Activated CD8-positive, alpha-beta memory T cell treated with anti-CD3 and anti-CD28 coated beads for 36 hours (primary cell): ENCODE measurements at regions not wholly inside any gene's neighbourhood (a gene's known extent, or its start where the extent isn't known, plus 50 kb on each side); places are given as distances from the start of the nearest gene placed in this dataset.

Source experiments
- CTCF ChIA-PET: fragments of 350-600 bp; sonication (Branson Sonifier 250); formaldehyde crosslinking; loops from one replicate; lab custom pipeline; 2021; ENCODE audit warnings: antibody characterized with exemption; lab: Charles Lee
- POLR2A ChIA-PET: fragments of 350-600 bp; sonication (Branson Sonifier 250); formaldehyde crosslinking; loops from one replicate; lab custom pipeline; 2021; ENCODE audit warnings: antibody characterized with exemption; lab: Charles Lee

DNA sequence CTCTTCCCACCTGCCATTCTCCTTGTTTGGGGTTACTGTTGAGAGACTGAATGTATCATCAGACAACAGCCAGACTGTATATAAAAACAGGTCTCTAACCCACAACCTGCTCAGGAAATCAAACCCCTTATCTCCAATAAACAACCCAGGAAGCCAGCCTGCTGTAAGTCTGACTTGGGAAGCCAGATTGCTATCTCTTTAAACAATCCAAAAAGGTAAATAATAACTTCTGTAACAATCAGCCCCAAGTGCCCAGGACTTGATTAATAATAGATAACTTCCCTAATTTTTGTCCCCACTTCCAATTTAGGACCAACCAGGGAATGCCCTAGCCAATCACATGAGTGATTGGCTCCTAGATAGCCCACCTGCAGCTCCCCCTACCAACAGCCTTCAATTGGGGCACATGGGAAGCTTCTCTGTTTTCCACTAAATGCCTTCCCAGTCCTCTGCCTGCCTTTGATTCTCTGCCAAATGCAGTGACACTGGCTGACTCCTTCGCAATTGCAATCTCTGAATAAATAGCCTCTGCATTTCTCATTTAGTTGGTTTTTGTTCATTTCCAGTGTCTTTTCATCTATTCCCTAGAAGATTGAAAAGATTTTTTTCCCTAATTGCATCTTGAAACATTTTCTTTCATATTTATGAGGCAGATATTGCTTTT is 117.1 kb upstream of the TAB2 start:
- POLR2A ChIA-PET, result no interaction called here

DNA sequence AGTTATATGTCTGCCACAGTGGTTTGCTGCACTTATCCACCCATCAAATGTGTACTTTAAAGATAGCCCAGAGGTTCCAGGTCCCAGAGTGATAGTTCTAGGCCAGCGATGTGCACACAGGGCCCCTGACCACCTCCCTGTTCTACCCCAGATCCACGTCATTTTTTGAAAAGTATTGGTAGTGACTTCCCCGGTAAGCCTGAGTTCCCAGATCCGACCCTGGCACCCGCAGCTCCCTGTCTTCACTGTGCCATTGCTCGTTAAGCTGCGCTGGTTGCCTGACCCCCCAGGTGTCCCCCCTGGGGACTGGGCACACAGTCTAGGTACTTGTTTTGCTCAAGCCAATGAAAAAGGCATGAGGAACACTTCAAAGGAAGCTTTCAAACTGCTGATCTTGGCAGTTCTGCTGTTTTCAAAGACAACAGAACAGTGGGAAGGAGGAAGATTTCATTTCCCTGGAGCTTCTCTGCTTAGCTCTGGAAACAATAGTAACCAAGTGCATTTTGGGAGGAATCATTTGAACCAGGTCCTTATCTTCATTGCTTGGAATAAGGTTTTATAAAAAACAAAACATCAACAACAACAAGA is 116.3 kb upstream of the TAB2 start:
- CTCF ChIA-PET, result no interaction called here
- POLR2A ChIA-PET, result no interaction called here

More for the DNA sequence above, 117.1 kb upstream of the TAB2 start:
- CTCF ChIA-PET, result no interaction called here

DNA sequence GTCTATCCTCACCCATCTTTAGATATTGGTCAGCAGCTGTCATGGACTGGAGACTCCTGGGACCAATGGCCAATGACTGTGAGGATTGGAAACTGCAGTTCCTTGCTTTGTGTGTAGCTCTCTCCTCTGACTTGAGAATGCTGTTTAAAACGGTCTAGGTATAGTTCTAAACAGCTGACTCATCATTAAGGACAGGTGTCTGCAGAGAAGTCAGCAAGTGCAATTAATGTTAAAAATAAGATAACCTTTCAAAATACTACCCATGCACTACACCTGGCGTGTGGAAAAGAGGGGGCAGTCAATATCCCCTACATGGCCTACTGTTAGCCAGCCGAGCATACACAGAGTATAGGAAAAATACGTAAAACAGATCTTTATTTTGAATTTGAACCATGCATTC is 115.4 kb upstream of the TAB2 start:
- CTCF ChIA-PET, result no interaction called here
- POLR2A ChIA-PET, result no interaction called here

DNA sequence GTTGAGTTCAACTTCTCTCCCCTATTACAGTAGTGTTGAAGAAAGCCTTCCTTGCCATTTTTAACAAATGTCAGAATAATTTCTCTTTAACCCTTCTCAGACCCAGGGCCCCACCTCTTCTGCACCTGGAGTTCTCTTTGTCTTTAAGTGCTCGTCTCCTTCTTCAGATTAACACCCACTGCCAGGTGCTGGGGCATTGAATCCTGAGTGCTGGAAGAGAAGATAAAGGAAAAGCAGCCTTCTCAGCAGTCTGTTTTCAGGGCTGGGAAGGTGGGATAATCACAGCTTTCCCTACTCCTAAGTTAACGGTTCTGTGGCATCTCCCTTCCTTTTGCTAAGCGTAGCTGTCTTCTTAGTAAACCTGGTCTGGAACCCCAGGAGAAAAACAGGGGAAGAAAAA is 114.6 kb upstream of the TAB2 start:
- CTCF ChIA-PET, result no interaction called here
- POLR2A ChIA-PET, result no interaction called here

DNA sequence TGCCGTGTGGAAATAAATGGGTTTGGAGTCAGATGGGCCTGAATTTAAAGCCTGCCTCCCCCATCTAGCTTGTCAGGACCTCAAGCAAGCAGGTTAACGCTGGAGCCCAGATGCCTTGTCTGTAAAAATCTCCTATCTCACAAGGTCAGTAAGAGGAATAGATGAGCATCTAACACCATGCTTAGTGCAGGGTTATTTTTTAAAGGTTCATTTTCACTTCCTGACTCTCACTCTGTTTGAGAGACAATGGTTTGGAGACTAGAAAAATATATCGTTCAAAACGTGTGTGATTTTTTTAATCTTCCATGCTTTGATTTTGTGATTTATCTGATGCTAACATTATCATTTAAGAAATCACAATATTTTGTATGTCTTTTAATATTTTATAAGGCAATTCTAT is 114.0 kb upstream of the TAB2 start:
- ChIA-PET POLR2A (no interaction called here), CTCF (no interaction called here)

DNA sequence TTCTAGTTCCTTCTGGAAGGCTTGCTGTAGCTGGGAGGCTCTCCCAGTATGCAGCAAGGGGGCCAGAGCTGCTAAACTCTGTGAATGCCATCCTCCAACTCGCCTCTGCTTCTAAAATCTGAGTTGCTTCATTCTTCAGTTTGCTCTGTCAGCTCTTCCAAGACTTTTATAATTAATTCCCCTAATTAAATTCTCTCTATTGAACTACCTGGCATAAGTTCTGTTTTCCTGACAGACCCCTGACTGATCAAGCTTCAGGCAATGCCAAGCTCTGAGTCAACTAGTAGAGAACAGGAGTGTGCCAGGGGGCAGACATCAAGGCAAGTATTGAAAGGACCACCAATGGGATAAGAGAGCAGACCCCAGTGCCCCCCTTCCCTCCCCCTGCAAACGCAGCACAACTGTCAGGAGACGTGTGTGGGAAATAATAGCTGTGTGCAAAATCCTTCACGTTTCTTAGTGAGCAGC is 109.3 kb upstream of the TAB2 start:
- POLR2A ChIA-PET, result no interaction called here
- CTCF ChIA-PET, result interaction anchor here (1.5 kb wide), 1 partner anchor 19 kb away, joined by 4 read pairs; no protein-coding TSS in a partner anchor

DNA sequence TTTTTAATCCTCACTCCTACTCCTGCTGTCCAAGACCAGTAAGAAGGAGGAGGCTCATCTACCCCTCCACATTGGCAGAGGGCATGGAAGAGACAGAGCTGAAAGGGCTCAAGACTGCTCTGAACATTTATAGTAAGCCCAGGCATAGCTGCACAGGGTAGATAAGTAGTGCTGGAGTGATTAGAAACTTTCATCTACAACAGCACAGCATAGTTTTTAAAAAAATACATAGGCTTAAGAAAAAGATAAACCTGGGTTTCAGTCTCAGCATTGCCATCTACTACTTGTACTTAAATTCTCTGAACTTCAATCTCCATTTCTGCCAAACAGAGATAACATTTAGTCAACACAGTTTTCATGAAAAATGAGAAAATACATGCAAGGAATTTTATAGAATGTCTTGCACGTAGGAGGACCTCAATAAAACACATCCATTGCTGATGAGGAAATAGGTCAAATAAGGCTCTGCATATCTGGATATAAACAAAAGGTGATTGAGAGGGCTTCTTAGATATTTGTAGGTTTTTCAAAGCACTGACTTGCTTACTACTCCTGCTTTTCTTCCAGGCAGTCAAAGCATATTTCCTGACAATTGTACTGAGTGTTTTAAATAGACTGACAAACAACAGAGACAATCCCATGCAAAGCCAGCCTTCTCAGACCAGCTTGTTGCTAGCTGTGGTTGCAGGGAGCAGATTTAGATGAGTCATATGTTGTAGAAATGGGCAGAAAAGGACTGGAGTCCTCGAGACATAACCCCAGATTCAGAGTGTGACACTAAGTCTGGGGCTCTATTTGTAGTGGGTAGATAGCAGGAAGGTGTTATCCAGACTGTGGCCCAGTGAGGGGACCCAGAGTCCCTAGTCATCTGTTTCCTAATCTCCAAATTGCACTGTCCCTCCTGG is 107.4 kb upstream of the TAB2 start:
- ChIA-PET POLR2A (no interaction called here), CTCF (interaction anchor here (2.0 kb wide), 1 partner anchor 128 kb away, joined by 5 read pairs; no protein-coding TSS in a partner anchor)

DNA sequence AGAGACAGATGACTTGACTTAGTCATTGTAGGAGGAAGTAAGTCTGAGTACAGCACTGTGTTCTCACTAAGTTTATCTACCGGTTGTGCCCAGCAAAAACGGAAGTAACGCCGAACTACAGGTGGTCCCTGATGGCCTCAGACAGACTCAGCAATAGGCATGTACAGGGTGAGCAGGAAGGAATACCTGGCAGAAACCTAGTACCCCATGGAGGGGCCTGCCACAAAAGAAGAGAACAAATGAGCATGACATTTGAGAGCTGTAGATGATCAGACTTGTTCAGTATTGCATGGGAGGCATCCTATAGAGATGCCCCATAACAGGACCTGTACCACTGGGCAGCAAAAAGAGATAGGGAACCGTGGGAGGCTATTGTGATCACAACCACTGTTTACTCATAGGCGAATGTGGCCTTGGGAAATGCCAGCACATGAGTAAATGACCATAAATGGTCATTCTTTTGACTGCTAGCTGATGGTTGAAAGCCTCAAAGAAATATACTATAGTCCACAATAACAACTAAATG is 106.4 kb upstream of the TAB2 start:
- POLR2A ChIA-PET, result interaction anchor here (0.8 to 2.7 kb wide), 4 partner anchors 40 to 179 kb away, joined by 3 to 20 read pairs (median 6); partner anchors contain the start of gene TAB2
- CTCF ChIA-PET, result interaction anchor here (1.2 to 2.0 kb wide), 3 partner anchors 22 to 129 kb away, joined by 3 to 5 read pairs (median 4); no protein-coding TSS in a partner anchor

DNA sequence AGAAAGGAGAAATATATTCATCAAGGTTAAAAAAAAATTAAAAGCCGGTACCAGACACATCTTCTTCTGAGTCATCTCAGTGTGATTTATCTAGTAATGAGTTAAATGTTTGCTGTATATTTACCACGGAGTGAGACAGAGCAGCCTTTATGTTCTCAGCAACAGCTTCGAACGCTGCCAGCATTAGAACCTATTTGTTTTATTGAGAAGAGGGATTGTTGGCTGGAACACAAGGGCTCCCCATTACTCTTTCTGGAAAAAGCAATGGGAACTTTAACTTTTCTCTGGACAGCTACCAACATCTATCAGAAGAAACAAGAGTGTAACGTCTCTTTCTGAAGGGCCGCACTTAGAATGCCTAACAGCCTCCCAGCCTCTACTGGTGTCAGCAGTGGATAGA is 105.3 kb upstream of the TAB2 start:
- POLR2A ChIA-PET, result interaction anchor here (1.1 to 2.7 kb wide), 4 partner anchors 59 to 181 kb away, joined by 5 to 20 read pairs (median 6); partner anchors contain the start of gene TAB2

DNA sequence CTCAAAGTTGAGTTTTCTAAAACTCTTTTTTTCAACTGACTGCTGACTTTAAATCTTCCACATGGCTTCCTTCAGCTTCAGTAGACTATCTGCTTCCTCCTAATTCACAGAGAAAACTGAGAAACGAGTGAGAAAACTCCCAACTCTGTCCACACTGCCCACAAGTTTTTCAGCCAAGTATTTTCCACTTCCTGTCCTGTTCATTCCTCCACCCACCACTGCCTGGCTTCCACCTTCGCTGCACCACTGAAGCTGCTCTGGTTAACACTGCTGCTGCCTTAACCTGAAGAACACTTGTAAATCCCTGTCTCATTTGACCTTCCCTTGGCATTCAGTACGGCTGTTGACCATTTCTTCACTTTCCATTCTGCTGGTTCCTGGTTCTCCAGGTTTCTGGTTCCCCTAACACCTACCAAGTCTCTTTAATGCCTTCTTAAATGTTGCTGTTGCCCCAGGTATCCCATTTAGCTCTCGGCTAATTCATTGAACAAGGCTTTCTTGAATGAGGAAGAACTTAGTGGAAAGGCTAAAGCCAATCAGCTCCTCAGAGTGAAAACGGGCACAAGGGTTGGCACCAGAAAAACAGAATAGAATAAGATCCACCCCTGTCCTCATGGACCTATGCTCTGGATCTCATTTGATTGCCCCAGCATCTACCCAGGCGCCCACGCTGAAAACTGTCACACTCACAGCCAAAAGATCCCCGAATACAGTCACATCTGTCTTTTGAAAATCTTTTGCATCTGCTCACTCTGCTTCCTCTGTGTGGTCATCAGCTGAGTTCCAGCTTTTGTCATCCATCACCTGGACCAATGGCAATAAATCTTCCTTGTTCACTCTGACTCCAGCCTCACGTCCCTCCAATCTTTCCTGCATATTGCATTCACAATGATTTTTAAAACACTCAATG is 104.4 kb upstream of the TAB2 start:
- POLR2A ChIA-PET, result interaction anchor here (0.8 to 2.7 kb wide), 7 partner anchors 18 to 181 kb away, joined by 3 to 20 read pairs (median 5); partner anchors contain the start of gene TAB2
- CTCF ChIA-PET, result interaction anchor here (1.1 to 1.3 kb wide), 3 partner anchors 25 to 65 kb away, joined by 3 to 4 read pairs (median 3); no protein-coding TSS in a partner anchor

More for the DNA sequence above, 105.3 kb upstream of the TAB2 start:
- CTCF ChIA-PET, result interaction anchor here (0.9 to 1.4 kb wide), 5 partner anchors 24 to 127 kb away, joined by 3 to 4 read pairs (median 3); no protein-coding TSS in a partner anchor

DNA sequence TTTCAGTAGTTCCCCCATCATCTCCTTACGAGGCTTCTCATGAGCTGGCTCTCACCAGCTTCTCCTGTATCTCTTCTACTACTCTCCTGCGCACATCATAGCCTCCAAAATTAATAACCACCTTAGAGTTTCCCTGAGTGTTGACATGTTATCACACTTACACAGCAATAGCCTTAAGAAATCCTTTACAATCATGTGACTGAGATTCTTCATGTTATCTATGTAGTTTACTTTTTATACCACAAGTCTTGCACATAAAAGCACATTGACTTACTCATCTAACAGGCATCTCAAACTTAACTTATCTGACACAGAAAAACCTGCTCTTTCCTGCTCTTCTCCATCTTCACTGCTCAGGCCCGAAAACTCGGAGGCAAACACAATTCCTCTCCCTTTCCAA is 103.7 kb upstream of the TAB2 start:
- ChIA-PET POLR2A (interaction anchor here (0.9 to 2.7 kb wide), 5 partner anchors 19 to 119 kb away, joined by 4 to 20 read pairs (median 5); partner anchors contain the start of gene TAB2), CTCF (interaction anchor here (1.3 kb wide), 1 partner anchor 63 kb away, joined by 3 read pairs; no protein-coding TSS in a partner anchor)

DNA sequence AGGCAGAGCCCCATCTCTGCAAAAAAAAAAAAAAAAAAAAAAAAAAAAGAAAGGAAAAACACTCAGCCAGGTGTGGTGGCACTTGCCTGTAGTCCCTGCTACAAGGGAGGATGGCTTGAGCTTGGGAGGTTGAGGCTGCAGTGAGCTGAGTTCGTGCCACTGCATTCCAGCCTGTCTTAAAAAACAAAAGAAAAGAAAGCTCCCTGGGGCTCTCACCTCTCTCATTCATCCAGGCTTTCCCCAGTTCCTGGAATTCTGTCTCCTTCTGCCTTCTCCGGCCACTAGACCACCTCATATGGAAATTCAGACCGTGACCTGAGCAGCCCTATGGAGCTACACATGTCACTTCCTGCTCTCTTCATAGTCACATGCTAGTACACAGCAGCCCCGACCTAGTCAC is 101.1 kb upstream of the TAB2 start:
- CTCF ChIA-PET, result interaction anchor here (1.6 kb wide), 1 partner anchor 21 kb away, joined by 4 read pairs; no protein-coding TSS in a partner anchor
- POLR2A ChIA-PET, result no interaction called here

DNA sequence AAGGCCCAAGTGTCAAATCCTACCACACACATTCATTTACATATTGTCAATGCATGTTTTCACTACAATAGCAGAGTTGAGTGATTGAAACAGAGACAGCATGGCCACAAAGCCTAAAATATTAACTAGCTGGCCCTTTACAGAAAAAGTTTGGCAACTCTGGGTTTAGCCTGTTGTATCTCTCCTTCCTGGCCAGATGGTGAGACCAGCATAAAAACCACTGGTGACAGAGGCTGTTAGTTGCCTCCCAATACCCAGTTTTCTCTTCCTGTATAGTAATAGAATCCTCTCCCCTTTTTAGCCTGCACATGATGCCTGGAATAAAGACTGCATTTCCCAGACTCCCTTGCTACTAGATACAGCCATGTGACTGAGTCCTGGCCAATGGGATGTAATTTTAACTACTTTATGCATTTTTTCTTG is 100.0 kb upstream of the TAB2 start:
- ChIA-PET CTCF (no interaction called here), POLR2A (interaction anchor here (0.9 kb wide), 1 partner anchor 67 kb away, joined by 3 read pairs; no protein-coding TSS in a partner anchor)

DNA sequence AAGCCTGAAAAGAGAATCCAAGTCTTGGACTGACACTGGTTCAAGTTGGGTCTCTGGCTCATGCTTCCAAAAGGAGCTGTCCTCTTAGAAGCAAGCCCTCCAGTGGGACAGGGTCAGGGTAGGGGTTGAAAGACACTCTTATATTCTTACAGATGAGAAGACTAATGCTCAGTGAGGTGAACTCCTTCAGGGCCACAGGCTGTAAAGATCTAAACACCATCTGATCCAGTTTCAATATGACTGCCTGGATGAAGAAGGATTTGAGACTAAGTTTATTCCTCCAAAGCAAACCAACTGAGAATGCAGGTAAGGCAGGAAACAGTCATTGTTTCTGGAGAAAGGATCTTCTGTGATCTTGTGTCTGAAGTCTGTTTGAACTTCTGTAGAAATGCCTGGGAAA is 99.0 kb upstream of the TAB2 start:
- POLR2A ChIA-PET, result interaction anchor here (0.6 to 1.5 kb wide), 2 partner anchors 108 to 133 kb away, joined by 3 read pairs; no protein-coding TSS in a partner anchor
- CTCF ChIA-PET, result no interaction called here

DNA sequence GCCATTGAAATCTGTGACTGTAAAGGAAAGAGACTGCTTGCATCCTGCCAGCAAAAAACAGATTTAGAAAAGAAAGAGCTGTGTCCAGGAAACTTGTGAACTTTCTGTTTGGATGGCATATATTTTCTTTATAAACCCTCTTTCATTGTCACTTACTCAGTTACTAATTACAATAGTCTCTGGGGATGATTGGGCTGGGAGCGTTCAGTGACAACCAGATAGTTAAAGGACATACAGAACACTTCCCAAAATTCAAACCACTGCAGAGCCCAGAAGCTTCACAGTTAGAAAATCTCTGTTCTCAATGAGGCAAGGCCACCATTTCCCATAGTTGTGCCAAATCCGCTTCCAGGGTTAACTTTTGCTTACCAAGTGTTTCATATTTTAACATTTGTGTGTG is 98.6 kb upstream of the TAB2 start:
- ChIA-PET POLR2A (interaction anchor here (0.6 to 1.5 kb wide), 2 partner anchors 108 to 133 kb away, joined by 3 read pairs; no protein-coding TSS in a partner anchor), CTCF (interaction anchor here (0.6 kb wide), 1 partner anchor 105 kb away, joined by 3 read pairs; no protein-coding TSS in a partner anchor)

DNA sequence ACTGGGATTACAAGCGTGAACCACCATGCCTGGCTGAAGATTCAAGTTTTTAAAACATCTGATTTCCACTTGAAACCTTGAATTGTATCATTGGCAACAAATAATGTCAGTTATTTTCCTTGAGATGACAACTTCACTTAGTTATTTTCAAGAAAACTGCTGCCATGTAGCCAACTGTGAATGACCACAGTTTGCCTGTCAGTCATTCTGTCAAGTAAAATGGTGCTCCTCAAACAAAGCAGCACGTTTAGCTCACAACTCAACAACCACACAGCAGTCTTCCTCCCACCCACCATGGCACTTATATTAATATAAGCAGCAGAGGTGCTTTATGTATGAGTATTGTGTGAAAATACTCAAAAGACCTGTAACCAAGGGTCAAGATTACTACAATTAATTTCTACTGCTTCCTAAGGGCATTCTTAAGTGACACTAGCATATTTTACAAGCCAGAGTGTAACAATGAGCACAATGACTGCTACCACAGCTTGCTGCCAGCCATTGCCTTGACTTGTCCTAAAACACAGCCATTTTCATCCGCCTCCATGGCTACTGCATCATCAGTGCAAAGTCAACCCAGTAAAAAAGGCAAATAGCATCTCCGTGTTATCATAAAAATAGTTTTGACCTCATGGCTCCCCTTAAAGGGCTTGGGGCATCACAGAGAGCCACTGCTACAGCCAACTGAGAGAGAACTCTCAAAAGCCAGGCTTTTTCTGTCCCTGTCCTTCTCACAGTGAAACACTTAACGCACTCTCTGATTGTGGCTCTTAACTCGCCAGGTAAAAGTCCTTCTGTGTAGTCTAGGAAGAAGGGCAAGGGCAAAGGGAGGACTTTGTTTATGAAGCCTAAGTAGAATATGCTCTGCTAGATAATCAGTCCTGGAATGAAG is 96.4 kb upstream of the TAB2 start:
- ChIA-PET CTCF (interaction anchor here (0.6 kb wide), 1 partner anchor 85 kb away, joined by 3 read pairs; no protein-coding TSS in a partner anchor), POLR2A (no interaction called here)

DNA sequence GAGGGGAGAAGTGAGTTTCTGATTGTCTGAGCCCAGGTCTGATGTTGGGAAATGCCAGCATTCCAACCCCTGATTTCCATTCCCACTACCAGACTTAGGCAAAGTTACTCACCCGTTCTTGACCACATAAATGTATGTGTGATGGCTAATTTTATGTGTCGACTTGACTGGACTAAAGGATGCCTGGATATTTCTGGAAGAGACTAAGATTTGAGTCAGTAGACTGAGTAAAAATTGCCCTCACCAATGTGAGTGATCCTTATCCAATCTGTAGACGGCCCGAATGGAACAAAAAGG is 95.8 kb upstream of the TAB2 start:
- ChIA-PET POLR2A (no interaction called here), CTCF (no interaction called here)
